HEK293T (cell line): ENCODE measurements at regions not wholly inside any gene's neighbourhood (a gene's known extent, or its start where the extent isn't known, plus 50 kb on each side); places are given as distances from the start of the nearest gene placed in this dataset.

ENCODE experiments used
- ARNT ChIP-seq: fragments of 450-650 bp; IDR thresholded peaks from 2 replicates; pipeline ENCODE4 v1.6.1; 2017; ENCODE audit warnings: mild to moderate bottlenecking
- FOXK2 ChIP-seq: fragments of 450-650 bp; IDR thresholded peaks from 2 replicates; pipeline ENCODE4 v1.6.1; 2016; ENCODE audit warnings: mild to moderate bottlenecking
- FOXM1 ChIP-seq: fragments of 450-650 bp; IDR thresholded peaks from 2 replicates; pipeline ENCODE4 v1.6.1; 2017; ENCODE audit warnings: mild to moderate bottlenecking, borderline replicate concordance
- NFRKB ChIP-seq: fragments of 450-650 bp; IDR thresholded peaks from 2 replicates; pipeline ENCODE4 v1.6.1; 2016; ENCODE audit warnings: mild to moderate bottlenecking, moderate library complexity
- SP1 ChIP-seq: fragments of 450-650 bp; IDR thresholded peaks from 2 replicates; pipeline ENCODE4 v1.6.1; 2017
- SUZ12 ChIP-seq: fragments of 450-650 bp; IDR thresholded peaks from 2 replicates; pipeline ENCODE4 v1.6.1; 2016; ENCODE audit warnings: mild to moderate bottlenecking
- TARDBP ChIP-seq: fragments of 450-650 bp; IDR thresholded peaks from 2 replicates; pipeline ENCODE4 v1.6.1; 2016

GRCh38 chrX:78476701-78477100 lies 149.3 kb upstream of the CYSLTR1 start:
- TF ChIP-seq FOXK2: no peak
- TF ChIP-seq SP1: no peak
- TF ChIP-seq ARNT: no peak
- no peak for TF ChIP-seq NFRKB
- TF ChIP-seq SUZ12: no peak
- no peak for TF ChIP-seq FOXM1
- no peak for TF ChIP-seq TARDBP
